Urinary bladder (tissue), 3 donors: ENCODE measurements at regions not wholly inside any gene's neighbourhood (a gene's known extent, or its start where the extent isn't known, plus 50 kb on each side); places are given as distances from the start of the nearest gene placed in this dataset.
A peak's percentile ranks its signal among the peaks of the same experiment; 100 is the strongest.

Experiments used
- DNase-seq: peaks from one replicate; pipeline ENCODE4 v3.0.0-alpha.2; 2015; ENCODE audit errors: extremely low spot score
- H3K27ac ChIP-seq: one replicate; pipeline ENCODE4 v1.5.1; 2013; ENCODE audit warnings: low read depth, mild to moderate bottlenecking, moderate library complexity
- H3K36me3 ChIP-seq: one replicate; pipeline ENCODE4 v1.6.1; 2013; ENCODE audit warnings: mild to moderate bottlenecking, moderate library complexity; ENCODE audit not compliant: insufficient read depth
- H3K4me1 ChIP-seq: one replicate; pipeline ENCODE4 v1.6.1; 2013; ENCODE audit warnings: mild to moderate bottlenecking, moderate library complexity; ENCODE audit not compliant: insufficient read depth
- H3K4me3 ChIP-seq: one replicate; pipeline ENCODE4 v1.5.1; 2013; ENCODE audit warnings: low read depth, low read length
- WGBS: extraction: QIAGEN DNeasy Blood & Tissue Kit; methylation state at CpG from one replicate; pipeline ENCODE4 v1.1.7; 2013; 5-methylcytosine and 5-hydroxymethylcytosine counted together
- donor health status: healthy with polysubstance abuse.
- donor health status: healthy.

DNA sequence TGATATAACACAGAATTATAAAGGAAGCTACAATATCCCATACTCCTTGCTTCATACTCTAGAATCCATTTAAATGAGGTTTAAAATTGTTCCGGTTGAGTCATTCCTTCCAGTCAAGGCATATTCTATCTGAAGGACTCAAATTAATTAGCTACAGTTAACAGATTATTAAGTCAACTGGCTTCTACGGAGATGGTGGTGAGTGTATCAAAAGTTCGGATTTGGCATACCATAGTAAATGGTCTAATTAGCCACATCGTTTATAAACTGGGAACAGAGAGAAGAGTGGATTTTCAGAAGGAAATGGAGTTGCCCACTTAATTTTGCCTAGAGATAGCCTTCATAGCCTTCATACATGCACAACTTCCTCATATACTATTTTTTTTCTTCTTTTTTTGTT is 1095.3 kb downstream of the TTLL7 start:
- no peak for DNase-seq
- H3K36me3 ChIP-seq: no peaks in the 10 kb centered on the region
- H3K4me3 ChIP-seq: no peak overlapping the region
- 92% methylated on average over 4 of the region's 4 CpGs for WGBS
- no peaks in the 10 kb centered on the region for H3K4me1 ChIP-seq
- H3K27ac ChIP-seq: no peak overlapping the region

DNA sequence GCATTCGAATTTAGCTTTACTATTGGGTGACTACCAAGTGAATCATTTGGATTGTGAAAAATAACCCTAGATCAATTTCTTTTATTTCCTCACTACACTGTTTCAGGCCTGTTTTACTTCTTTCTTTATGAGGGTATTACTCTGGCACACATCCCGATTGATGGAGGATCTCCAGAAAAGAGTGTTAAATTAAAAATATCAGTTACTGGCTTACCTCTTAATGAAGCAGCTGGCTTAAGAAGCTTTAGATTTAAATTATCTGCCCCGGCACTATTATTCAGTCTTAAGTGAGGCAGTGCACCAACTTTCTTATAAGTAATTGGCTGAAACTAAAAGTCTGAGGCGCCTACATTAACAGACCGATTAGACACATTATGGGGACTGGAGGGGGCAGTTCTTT is 1097.4 kb downstream of the TTLL7 start:
- Histone ChIP-seq H3K4me3 (no peak overlapping the region), H3K4me1 (no peaks in the 10 kb centered on the region), H3K36me3 (no peaks in the 10 kb centered on the region), H3K27ac (no peak overlapping the region)
- no peak for DNase-seq
- 72% methylated on average over 5 of the region's 5 CpGs for WGBS

GRCh38 chr1:82901118-82901517 is 1097.8 kb downstream of the TTLL7 start:
- H3K4me3 ChIP-seq: no peak overlapping the region
- WGBS: 72% methylated on average over 1 of the region's 1 CpG
- H3K27ac ChIP-seq: no peak overlapping the region
- no peaks in the 10 kb centered on the region for H3K4me1 ChIP-seq
- no peaks in the 10 kb centered on the region for H3K36me3 ChIP-seq
- DNase-seq: no peak

GRCh38 chr1:82899017-82899416 is 1098.3 kb downstream of the ADGRL2 start:
- WGBS: 86% methylated on average over 3 of the region's 3 CpGs
- no peak for DNase-seq
- H3K36me3 ChIP-seq: no peaks in the 10 kb centered on the region

GRCh38 chr1:82897549-82897948 is 1096.8 kb downstream of the ADGRL2 start:
- Histone ChIP-seq H3K4me3 (no peak overlapping the region), H3K27ac (no peak overlapping the region), H3K36me3 (no peaks in the 10 kb centered on the region), H3K4me1 (no peaks in the 10 kb centered on the region)
- DNase-seq: no peak
- 78% methylated on average over 1 of the region's 1 CpG for WGBS

More at GRCh38 chr1:82899017-82899416, 1098.3 kb downstream of the ADGRL2 start:
- H3K4me3 ChIP-seq: no peak overlapping the region
- no peaks in the 10 kb centered on the region for H3K4me1 ChIP-seq
- H3K27ac ChIP-seq: no peak overlapping the region

GRCh38 chr1:82896036-82896435 is 1095.3 kb downstream of the ADGRL2 start:
- no peak overlapping the region for H3K4me3 ChIP-seq
- DNase-seq: no peak
- H3K36me3 ChIP-seq: no peaks in the 10 kb centered on the region
- H3K4me1 ChIP-seq: no peaks in the 10 kb centered on the region
- no peak overlapping the region for H3K27ac ChIP-seq

GRCh38 chr1:82894635-82895034 is 1093.9 kb downstream of the ADGRL2 start:
- DNase-seq: no peak
- Histone ChIP-seq H3K4me3 (no peak overlapping the region), H3K4me1 (no peaks in the 10 kb centered on the region), H3K27ac (no peak overlapping the region), H3K36me3 (no peaks in the 10 kb centered on the region)
- WGBS: 93% methylated on average over 3 of the region's 3 CpGs

DNA sequence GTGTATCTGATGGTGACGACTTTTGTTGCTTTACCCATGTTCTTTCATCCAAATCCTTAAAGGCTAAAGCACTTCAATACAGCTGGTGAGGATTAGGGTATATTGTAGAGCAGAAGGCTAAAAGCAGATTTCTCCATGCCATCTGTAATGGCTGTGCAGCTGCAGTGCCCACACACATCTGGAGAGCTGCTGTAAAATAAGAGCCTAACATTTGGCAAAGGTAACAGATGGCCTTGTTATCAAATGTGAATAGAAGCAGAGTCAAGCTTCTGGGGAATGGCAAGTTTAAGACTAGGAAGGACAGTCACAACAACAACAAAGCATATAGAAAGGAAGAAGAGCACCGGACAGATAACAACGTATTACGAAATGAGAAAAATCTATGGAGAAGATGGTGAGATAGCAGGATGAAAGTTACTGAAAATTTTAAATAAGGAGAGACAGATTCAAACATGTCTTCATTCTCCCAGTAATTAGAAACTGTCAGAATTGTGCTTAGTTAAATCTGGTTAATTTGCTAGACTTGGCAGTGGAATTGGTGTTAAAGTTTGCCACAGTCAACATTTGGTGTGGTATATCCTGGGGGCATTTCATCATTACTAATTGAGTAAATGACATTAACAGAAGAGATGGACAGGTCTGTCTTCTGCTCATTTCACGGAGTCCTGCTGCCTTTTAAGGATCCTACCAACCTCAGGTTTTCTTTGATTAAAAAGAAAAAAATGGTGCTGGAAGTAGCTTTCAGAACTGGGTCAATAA is 1093.2 kb downstream of the ADGRL2 start:
- Histone ChIP-seq H3K36me3 (no peaks in the 10 kb centered on the region), H3K4me1 (no peaks in the 10 kb centered on the region), H3K27ac (no peak overlapping the region), H3K4me3 (no peak overlapping the region)
- 95% methylated on average over 5 of the region's 5 CpGs for WGBS
- no peak for DNase-seq

- DNase-seq: no peak
Observed at GRCh38 chr1:82880506-82880905, 1079.8 kb downstream of the ADGRL2 start.

DNA sequence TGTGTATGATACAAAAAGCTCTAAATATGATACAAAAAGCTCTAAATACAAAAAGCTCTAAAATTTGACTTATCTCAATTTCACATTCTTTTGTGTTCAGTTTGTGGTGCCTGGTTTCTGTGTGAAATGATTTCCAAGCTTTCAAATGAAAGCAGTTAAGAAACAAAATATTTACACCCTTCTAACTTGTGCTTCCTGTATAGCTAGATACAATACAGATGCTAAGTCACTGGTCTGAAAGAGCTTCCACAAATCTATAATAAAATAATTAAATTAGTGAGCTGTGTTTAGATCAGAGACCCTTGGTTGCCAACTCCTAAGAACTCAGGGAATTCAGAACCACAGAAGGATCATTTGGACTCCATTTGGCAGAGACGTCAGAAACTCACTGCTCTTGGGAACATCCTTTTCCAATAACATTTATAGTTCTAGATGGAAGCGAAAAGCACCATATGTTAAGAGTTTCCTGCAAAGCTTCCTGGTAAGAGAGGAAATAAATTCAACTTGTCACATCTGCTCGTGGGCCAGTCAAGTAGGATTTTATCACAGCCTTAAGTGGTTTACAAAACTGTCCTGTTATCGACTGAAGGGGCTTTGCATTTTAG is 1079.1 kb downstream of the ADGRL2 start:
- Histone ChIP-seq H3K36me3 (no peaks in the 10 kb centered on the region), H3K4me3 (no peak overlapping the region), H3K4me1 (no peaks in the 10 kb centered on the region), H3K27ac (no peak overlapping the region)
- DNase-seq: peak; percentile 56
- WGBS: 31% methylated on average over 4 of the region's 4 CpGs

More at GRCh38 chr1:82880506-82880905, 1079.8 kb downstream of the ADGRL2 start:
- H3K4me3 ChIP-seq: no peak overlapping the region
- no peak overlapping the region for H3K27ac ChIP-seq
- no peaks in the 10 kb centered on the region for H3K36me3 ChIP-seq
- 67% methylated on average over 3 of the region's 3 CpGs for WGBS
- no peaks in the 10 kb centered on the region for H3K4me1 ChIP-seq

- DNase-seq: no peak
- Histone ChIP-seq H3K4me1 (no peaks in the 10 kb centered on the region), H3K27ac (no peak overlapping the region), H3K36me3 (no peaks in the 10 kb centered on the region), H3K4me3 (no peak overlapping the region)
- 95% methylated on average over 1 of the region's 1 CpG for WGBS
Observed at GRCh38 chr1:82875170-82875569, 1074.4 kb downstream of the ADGRL2 start.

DNA sequence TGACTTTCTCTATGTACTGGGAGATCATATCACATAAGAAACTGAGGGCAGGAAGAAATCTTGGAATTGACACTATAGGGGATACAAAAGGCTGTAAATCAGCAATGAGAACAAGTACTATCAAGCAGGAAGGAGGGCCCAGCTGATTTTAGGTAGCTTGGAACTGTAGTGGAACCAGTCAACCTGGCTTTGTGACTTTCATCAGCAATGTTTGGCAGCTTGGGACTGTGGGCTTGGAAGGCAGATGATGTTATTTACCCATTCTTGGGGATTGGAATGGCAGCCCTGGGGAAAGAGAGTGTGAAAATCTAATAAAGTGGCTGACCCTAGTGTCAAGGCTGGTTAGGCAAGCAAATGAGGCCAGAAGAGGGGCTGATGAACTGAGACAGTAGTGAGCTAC is 1073.3 kb downstream of the ADGRL2 start:
- Histone ChIP-seq H3K36me3 (no peaks in the 10 kb centered on the region), H3K27ac (no peak overlapping the region), H3K4me3 (no peak overlapping the region), H3K4me1 (no peaks in the 10 kb centered on the region)
- DNase-seq: no peak

DNA sequence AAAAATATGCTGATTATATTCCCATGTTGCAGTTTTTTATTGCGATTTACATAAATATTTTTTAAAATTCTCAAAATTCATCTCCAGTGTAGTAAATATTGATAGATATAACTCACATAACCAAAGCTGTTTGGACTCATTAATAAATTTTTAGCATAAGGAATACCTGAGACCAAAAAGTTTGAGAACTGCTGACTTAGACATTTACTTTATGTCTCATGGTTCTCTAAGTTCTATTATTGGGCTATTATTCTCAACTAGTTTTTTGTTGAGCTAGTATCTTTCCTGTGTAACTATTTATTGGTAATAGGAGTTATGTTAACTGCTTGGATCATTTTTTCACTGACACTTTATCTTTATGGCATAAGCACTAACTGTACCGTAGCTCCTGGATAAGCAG is 1069.6 kb downstream of the ADGRL2 start:
- whole genome bisulfite sequencing: 98% methylated on average over 2 of the region's 2 CpGs
- H3K27ac ChIP-seq: no peak overlapping the region
- no peaks in the 10 kb centered on the region for H3K36me3 ChIP-seq
- H3K4me1 ChIP-seq: no peaks in the 10 kb centered on the region
- DNase-seq: no peak
- H3K4me3 ChIP-seq: no peak overlapping the region

DNA sequence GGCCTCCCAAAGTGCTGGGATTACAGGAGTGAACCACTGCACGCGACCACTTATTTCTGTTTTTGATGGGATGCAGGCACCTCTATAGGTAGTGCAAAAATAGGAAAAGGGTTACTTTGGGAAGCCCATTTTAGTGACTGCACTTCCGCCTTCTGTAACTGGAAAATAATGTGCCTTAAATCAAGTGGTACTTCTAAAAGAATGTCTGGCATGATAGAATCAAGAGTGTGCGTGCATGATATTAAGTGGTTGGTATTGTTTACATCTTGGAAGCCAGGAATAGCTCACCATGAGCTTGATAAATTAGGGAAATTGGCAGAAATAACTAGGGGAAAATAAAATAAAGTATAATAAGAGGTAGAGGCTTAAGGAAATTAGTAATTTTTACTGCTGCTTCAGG is 1067.0 kb downstream of the ADGRL2 start:
- Histone ChIP-seq H3K27ac (no peak overlapping the region), H3K36me3 (no peaks in the 10 kb centered on the region), H3K4me3 (no peak overlapping the region), H3K4me1 (no peaks in the 10 kb centered on the region)
- WGBS: 81% methylated on average over 4 of the region's 4 CpGs
- DNase-seq: no peak
